ENCODE measurements at regions not wholly inside any gene's neighbourhood (a gene's known extent, or its start where the extent isn't known, plus 50 kb on each side); places are given as distances from the start of the nearest gene placed in this dataset.

- WGBS (ENCODE audit: extremely low coverage, insufficient coverage, insufficient read length), result no CpG with 5 or more reads among the region's 1 CpG
- no peak overlapping the region for H4K12ac ChIP-seq (ENCODE audit: low read depth, low read length)
- H3K23ac ChIP-seq (ENCODE audit: low read length), result no peak overlapping the region
- no peak overlapping the region for H2BK5ac ChIP-seq (ENCODE audit: low read depth, low read length, poor library complexity)
- H2AK5ac ChIP-seq (ENCODE audit: low read length), result no peak overlapping the region
- H3K27ac ChIP-seq (ENCODE audit: low read depth, low read length), result no peak overlapping the region
- no peaks in the 10 kb centered on the region for H3K79me1 ChIP-seq (ENCODE audit: low read length)
- H3K4me2 ChIP-seq (ENCODE audit: low read length), result no peak overlapping the region
- H4K8ac ChIP-seq (ENCODE audit: low read depth, low read length), result no peak overlapping the region
- no peak overlapping the region for H3K18ac ChIP-seq (ENCODE audit: low read length)
- no peak overlapping the region for H4K91ac ChIP-seq (ENCODE audit: low read depth, low read length)
- H3K27me3 ChIP-seq (ENCODE audit: insufficient read depth, low read length), result no peaks in the 10 kb centered on the region
- H3K14ac ChIP-seq (ENCODE audit: low read length), result no peak overlapping the region
- no peaks in the 10 kb centered on the region for H3K36me3 ChIP-seq (ENCODE audit: control insufficient read depth in 1 of 2, insufficient read depth in 2 of 2, low read length in 2 of 2)
- H2BK12ac ChIP-seq (ENCODE audit: low read length), result no peak overlapping the region
- H3K4me3 ChIP-seq (ENCODE audit: low read depth, low read length), result no peak overlapping the region
- no peaks in the 10 kb centered on the region for H3K9me3 ChIP-seq (ENCODE audit: insufficient read depth, low read depth, low read length)
- H3K4me1 ChIP-seq (ENCODE audit: control insufficient read depth in 1 of 2, insufficient read depth in 2 of 2, low read length in 2 of 2), result no peaks in the 10 kb centered on the region
- DNase-seq, result no peak
- no peak overlapping the region for H3K4ac ChIP-seq (ENCODE audit: low read depth, low read length)
- no peak overlapping the region for H2AFZ ChIP-seq (ENCODE audit: insufficient read depth, low read length, poor library complexity)
- H3K9ac ChIP-seq (ENCODE audit: low read length), result no peak overlapping the region
- no peaks in the 10 kb centered on the region for H3K79me2 ChIP-seq (ENCODE audit: control insufficient read depth, insufficient read depth, low read length, poor library complexity)
- H2BK120ac ChIP-seq (ENCODE audit: insufficient read depth, low read length, poor library complexity), result no peak overlapping the region
Measured at GRCh38 chr11:29183301-29183700, 833.5 kb downstream of the KCNA4 start.

GRCh38 chr11:29173660-29174062 lies 843.2 kb downstream of the KCNA4 start:
- H3K27ac ChIP-seq (ENCODE audit: low read depth, low read length), result no peak overlapping the region
- peak; percentile 3 to 81 for DNase-seq
- H2AK5ac ChIP-seq (ENCODE audit: low read length), result no peak overlapping the region
- no peak overlapping the region for H2BK120ac ChIP-seq (ENCODE audit: insufficient read depth, low read length, poor library complexity)
- H3K4ac ChIP-seq (ENCODE audit: low read depth, low read length), result no peak overlapping the region
- no peak overlapping the region for H4K8ac ChIP-seq (ENCODE audit: low read depth, low read length)
- H3K14ac ChIP-seq (ENCODE audit: low read length), result no peak overlapping the region
- H3K4me1 ChIP-seq (ENCODE audit: control insufficient read depth in 1 of 2, insufficient read depth in 2 of 2, low read length in 2 of 2), result no peaks in the 10 kb centered on the region
- no peaks in the 10 kb centered on the region for H3K79me1 ChIP-seq (ENCODE audit: low read length)
- H3K4me3 ChIP-seq (ENCODE audit: low read depth, low read length), result no peak overlapping the region
- H4K12ac ChIP-seq (ENCODE audit: low read depth, low read length), result no peak overlapping the region
- no peak overlapping the region for H2AFZ ChIP-seq (ENCODE audit: insufficient read depth, low read length, poor library complexity)
- H3K23ac ChIP-seq (ENCODE audit: low read length), result no peak overlapping the region
- H3K9ac ChIP-seq (ENCODE audit: low read length), result no peak overlapping the region
- H3K9me3 ChIP-seq (ENCODE audit: insufficient read depth, low read depth, low read length), result no peaks in the 10 kb centered on the region
- H3K79me2 ChIP-seq (ENCODE audit: control insufficient read depth, insufficient read depth, low read length, poor library complexity), result no peaks in the 10 kb centered on the region
- H4K91ac ChIP-seq (ENCODE audit: low read depth, low read length), result no peak overlapping the region
- H2BK12ac ChIP-seq (ENCODE audit: low read length), result no peak overlapping the region
- no peaks in the 10 kb centered on the region for H3K36me3 ChIP-seq (ENCODE audit: control insufficient read depth in 1 of 2, insufficient read depth in 2 of 2, low read length in 2 of 2)
- no peak overlapping the region for H3K4me2 ChIP-seq (ENCODE audit: low read length)
- no peaks in the 10 kb centered on the region for H3K27me3 ChIP-seq (ENCODE audit: insufficient read depth, low read length)
- no peak overlapping the region for H2BK5ac ChIP-seq (ENCODE audit: low read depth, low read length, poor library complexity)
- no CpG with 5 or more reads among the region's 1 CpG for WGBS (ENCODE audit: extremely low coverage, insufficient coverage, insufficient read length)
- H3K18ac ChIP-seq (ENCODE audit: low read length), result no peak overlapping the region

GRCh38 chr11:29171360-29171950 lies 845.4 kb downstream of the KCNA4 start:
- Histone ChIP-seq H3K27me3 (ENCODE audit: insufficient read depth, low read length) (no peaks in the 10 kb centered on the region), H3K9ac (ENCODE audit: low read length) (no peak overlapping the region), H3K18ac (ENCODE audit: low read length) (no peak overlapping the region), H3K36me3 (ENCODE audit: control insufficient read depth in 1 of 2, insufficient read depth in 2 of 2, low read length in 2 of 2) (no peaks in the 10 kb centered on the region), H2BK5ac (ENCODE audit: low read depth, low read length, poor library complexity) (no peak overlapping the region), H2AK5ac (ENCODE audit: low read length) (no peak overlapping the region), H3K4me1 (ENCODE audit: control insufficient read depth in 1 of 2, insufficient read depth in 2 of 2, low read length in 2 of 2) (no peaks in the 10 kb centered on the region), H3K14ac (ENCODE audit: low read length) (no peak overlapping the region), H3K4me3 (ENCODE audit: low read depth, low read length) (no peak overlapping the region), H3K79me1 (ENCODE audit: low read length) (no peaks in the 10 kb centered on the region), H4K91ac (ENCODE audit: low read depth, low read length) (no peak overlapping the region), H3K4me2 (ENCODE audit: low read length) (no peak overlapping the region), H3K79me2 (ENCODE audit: control insufficient read depth, insufficient read depth, low read length, poor library complexity) (no peaks in the 10 kb centered on the region), H3K23ac (ENCODE audit: low read length) (no peak overlapping the region), H2BK120ac (ENCODE audit: insufficient read depth, low read length, poor library complexity) (no peak overlapping the region), H2AFZ (ENCODE audit: insufficient read depth, low read length, poor library complexity) (no peak overlapping the region), H3K4ac (ENCODE audit: low read depth, low read length) (no peak overlapping the region), H4K8ac (ENCODE audit: low read depth, low read length) (no peak overlapping the region), H3K9me3 (ENCODE audit: insufficient read depth, low read depth, low read length) (no peaks in the 10 kb centered on the region), H2BK12ac (ENCODE audit: low read length) (no peak overlapping the region), H4K12ac (ENCODE audit: low read depth, low read length) (no peak overlapping the region), H3K27ac (ENCODE audit: low read depth, low read length) (no peak overlapping the region)
- no CpG with 5 or more reads among the region's 1 CpG for WGBS (ENCODE audit: extremely low coverage, insufficient coverage, insufficient read length)
- peak in 1 of 2 donors; percentile 35 for DNase-seq

GRCh38 chr11:29166306-29166705 lies 850.5 kb downstream of the KCNA4 start:
- WGBS (ENCODE audit: extremely low coverage, insufficient coverage, insufficient read length), result no CpG with 5 or more reads among the region's 1 CpG
- H3K9me3 ChIP-seq (ENCODE audit: insufficient read depth, low read depth, low read length), result no peaks in the 10 kb centered on the region
- H2BK5ac ChIP-seq (ENCODE audit: low read depth, low read length, poor library complexity), result no peak overlapping the region
- no peak overlapping the region for H3K4ac ChIP-seq (ENCODE audit: low read depth, low read length)
- no peak overlapping the region for H3K18ac ChIP-seq (ENCODE audit: low read length)
- no peaks in the 10 kb centered on the region for H3K4me1 ChIP-seq (ENCODE audit: control insufficient read depth in 1 of 2, insufficient read depth in 2 of 2, low read length in 2 of 2)
- no peak overlapping the region for H4K91ac ChIP-seq (ENCODE audit: low read depth, low read length)
- no peak overlapping the region for H2BK12ac ChIP-seq (ENCODE audit: low read length)
- no peak overlapping the region for H2AK5ac ChIP-seq (ENCODE audit: low read length)
- no peak overlapping the region for H3K9ac ChIP-seq (ENCODE audit: low read length)
- no peaks in the 10 kb centered on the region for H3K36me3 ChIP-seq (ENCODE audit: control insufficient read depth in 1 of 2, insufficient read depth in 2 of 2, low read length in 2 of 2)
- H3K27me3 ChIP-seq (ENCODE audit: insufficient read depth, low read length), result no peaks in the 10 kb centered on the region
- no peak overlapping the region for H3K14ac ChIP-seq (ENCODE audit: low read length)
- no peak overlapping the region for H2BK120ac ChIP-seq (ENCODE audit: insufficient read depth, low read length, poor library complexity)
- H4K12ac ChIP-seq (ENCODE audit: low read depth, low read length), result no peak overlapping the region
- H3K27ac ChIP-seq (ENCODE audit: low read depth, low read length), result no peak overlapping the region
- no peaks in the 10 kb centered on the region for H3K79me2 ChIP-seq (ENCODE audit: control insufficient read depth, insufficient read depth, low read length, poor library complexity)
- H4K8ac ChIP-seq (ENCODE audit: low read depth, low read length), result no peak overlapping the region
- H3K23ac ChIP-seq (ENCODE audit: low read length), result no peak overlapping the region
- no peak overlapping the region for H3K4me2 ChIP-seq (ENCODE audit: low read length)
- no peak overlapping the region for H2AFZ ChIP-seq (ENCODE audit: insufficient read depth, low read length, poor library complexity)
- no peak overlapping the region for H3K4me3 ChIP-seq (ENCODE audit: low read depth, low read length)
- H3K79me1 ChIP-seq (ENCODE audit: low read length), result no peaks in the 10 kb centered on the region
- DNase-seq, result no peak

All from trophoblast cell (in vitro differentiated cells and primary cell).